ENCODE measurements at regions not wholly inside any gene's neighbourhood (a gene's known extent, or its start where the extent isn't known, plus 50 kb on each side); places are given as distances from the start of the nearest gene placed in this dataset.
"Not testable (repeated sequence)": the region's sequence is repeated elsewhere in the genome, so short reads cannot be mapped to it uniquely, and the experiment has no call there.

DNA sequence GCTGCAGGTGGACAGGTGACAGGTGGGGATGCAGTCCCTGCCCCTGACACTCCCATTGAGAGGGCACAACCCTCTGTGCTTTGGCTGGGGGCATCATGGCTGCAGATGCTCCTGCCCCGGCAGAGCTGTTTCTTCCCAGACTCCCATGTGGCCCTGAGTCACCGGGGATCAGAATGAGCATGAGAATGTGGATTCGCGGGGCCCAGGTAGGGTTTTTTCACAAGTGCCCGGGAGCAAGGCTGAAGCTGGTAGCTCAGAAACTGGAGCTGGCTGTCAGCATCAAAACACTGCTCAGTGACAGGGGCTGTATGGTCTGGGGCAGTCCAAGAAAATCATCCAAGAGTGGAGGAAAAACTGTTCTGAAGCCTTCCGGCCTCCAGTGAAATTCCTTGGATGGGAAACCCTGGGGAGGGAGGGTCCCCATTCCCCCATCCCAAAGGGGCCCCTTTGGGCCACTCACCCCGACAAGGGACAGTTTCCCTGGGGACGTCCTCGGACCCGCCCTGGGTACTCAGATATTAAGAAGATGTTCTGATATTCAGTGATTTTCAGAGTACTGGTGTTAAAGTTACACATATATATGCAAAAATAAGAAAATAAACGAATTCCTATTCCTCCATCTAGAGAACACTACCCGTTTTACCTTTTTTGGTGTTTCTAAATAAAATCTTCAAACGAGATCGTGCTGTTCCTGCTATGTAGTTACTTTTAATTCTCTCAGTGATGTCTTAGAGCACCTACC lies 120.1 kb upstream of the LPCAT1 start:
- Mint-ChIP-seq H3K4me1 (peaks cover 6 to 10% of the 10 kb centered on the region in 2 donors), H3K27me3 (ENCODE audit: low read depth in 3 of 3) (peaks cover 12 to 21% (median 15%) of the 10 kb centered on the region in 3 donors), H3K4me3 (no peak overlapping the region), H3K9me3 (no peaks in the 10 kb centered on the region), H3K27ac (no peak overlapping the region), H3K36me3 (no peaks in the 10 kb centered on the region)
- DNase-seq, result no peak

- Mint-ChIP-seq H3K9me3 (no peaks in the 10 kb centered on the region), H3K36me3 (no peaks in the 10 kb centered on the region), H3K27me3 (ENCODE audit: low read depth in 3 of 3) (peaks cover 12 to 20% (median 17%) of the 10 kb centered on the region in 3 donors), H3K27ac (no peak overlapping the region), H3K4me3 (no peak overlapping the region), H3K4me1 (peaks cover 6 to 10% of the 10 kb centered on the region in 2 donors)
- DNase-seq, result no peak
Observed at GRCh38 chr5:1642621-1643061, 118.9 kb upstream of the LPCAT1 start.

GRCh38 chr5:1642221-1642620 lies 118.5 kb upstream of the LPCAT1 start:
- DNase-seq, result no peak
- Mint-ChIP-seq H3K27ac (no peak overlapping the region), H3K27me3 (ENCODE audit: low read depth in 3 of 3) (peaks cover 12 to 20% (median 17%) of the 10 kb centered on the region in 3 donors), H3K9me3 (no peaks in the 10 kb centered on the region), H3K36me3 (no peaks in the 10 kb centered on the region), H3K4me3 (no peak overlapping the region), H3K4me1 (peaks cover 6 to 10% of the 10 kb centered on the region in 2 donors)

DNA sequence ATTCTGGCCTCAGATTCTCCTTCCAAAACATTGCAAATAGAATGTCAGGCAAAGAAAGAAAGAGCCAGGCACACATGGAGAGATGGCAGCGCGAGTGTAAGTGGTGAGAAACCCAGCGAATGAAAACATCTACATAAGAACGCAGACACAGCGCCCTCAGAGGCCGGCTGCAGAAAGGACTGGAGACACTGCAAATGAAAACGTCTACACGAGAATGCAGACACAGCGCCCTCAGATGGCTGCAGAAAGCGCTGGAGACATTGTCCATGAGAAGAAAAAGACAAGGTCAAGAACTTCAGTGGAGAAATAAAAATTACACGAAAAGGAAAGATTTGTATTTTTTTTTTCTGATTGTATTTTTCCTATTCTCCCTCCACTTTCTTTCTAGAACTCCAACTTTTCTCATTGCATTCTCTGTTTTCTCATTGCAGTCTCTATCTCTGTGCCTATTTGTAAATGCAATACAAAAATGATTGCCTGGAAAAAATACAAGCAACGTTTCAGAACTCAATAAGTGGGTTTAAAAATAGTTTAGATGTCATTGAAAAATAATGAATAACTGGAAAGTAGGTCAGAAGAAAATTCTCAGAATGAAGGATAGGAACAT lies 117.9 kb upstream of the LPCAT1 start:
- Mint-ChIP-seq H3K27me3 (ENCODE audit: low read depth in 3 of 3) (peaks cover 12 to 20% (median 14%) of the 10 kb centered on the region in 3 donors), H3K4me1 (peaks cover 6 to 10% of the 10 kb centered on the region in 2 donors), H3K36me3 (no peaks in the 10 kb centered on the region), H3K27ac (no peak overlapping the region), H3K4me3 (peak overlapping the region in 1 of 5 donors; percentile 50), H3K9me3 (no peaks in the 10 kb centered on the region)
- DNase-seq, result peak; percentile 71 to 81 (median 77)

GRCh38 chr5:1641041-1641440 lies 117.3 kb upstream of the LPCAT1 start:
- DNase-seq, result no peak
- Mint-ChIP-seq H3K9me3 (no peaks in the 10 kb centered on the region), H3K4me1 (peaks cover 6 to 10% of the 10 kb centered on the region in 2 donors), H3K27ac (no peak overlapping the region), H3K27me3 (ENCODE audit: low read depth in 3 of 3) (peaks cover 10 to 18% (median 14%) of the 10 kb centered on the region in 3 donors), H3K36me3 (no peaks in the 10 kb centered on the region), H3K4me3 (peak overlapping the region in 1 of 5 donors; percentile 50)

GRCh38 chr5:1640421-1640881 lies 116.7 kb upstream of the LPCAT1 start:
- H3K36me3 Mint-ChIP-seq, result no peaks in the 10 kb centered on the region
- H3K9me3 Mint-ChIP-seq, result no peaks in the 10 kb centered on the region
- peaks cover 7 to 20% (median 14%) of the 10 kb centered on the region in 3 donors for H3K27me3 Mint-ChIP-seq (ENCODE audit: low read depth in 3 of 3)
- H3K27ac Mint-ChIP-seq, result peak overlapping the region in 1 of 6 donors; percentile 64
- H3K4me1 Mint-ChIP-seq, result peaks cover 7 to 12% of the 10 kb centered on the region in 2 donors
- H3K4me3 Mint-ChIP-seq, result no peak overlapping the region
- DNase-seq, result no peak

GRCh38 chr5:1639757-1640156 lies 116.0 kb upstream of the LPCAT1 start:
- H3K36me3 Mint-ChIP-seq, result no peaks in the 10 kb centered on the region
- DNase-seq, result no peak
- no peak overlapping the region for H3K4me3 Mint-ChIP-seq
- H3K27ac Mint-ChIP-seq, result no peak overlapping the region
- H3K27me3 Mint-ChIP-seq (ENCODE audit: low read depth in 3 of 3), result peaks cover 3 to 16% (median 14%) of the 10 kb centered on the region in 3 donors
- no peaks in the 10 kb centered on the region for H3K9me3 Mint-ChIP-seq
- peaks cover 11 to 17% of the 10 kb centered on the region in 2 donors for H3K4me1 Mint-ChIP-seq

DNA sequence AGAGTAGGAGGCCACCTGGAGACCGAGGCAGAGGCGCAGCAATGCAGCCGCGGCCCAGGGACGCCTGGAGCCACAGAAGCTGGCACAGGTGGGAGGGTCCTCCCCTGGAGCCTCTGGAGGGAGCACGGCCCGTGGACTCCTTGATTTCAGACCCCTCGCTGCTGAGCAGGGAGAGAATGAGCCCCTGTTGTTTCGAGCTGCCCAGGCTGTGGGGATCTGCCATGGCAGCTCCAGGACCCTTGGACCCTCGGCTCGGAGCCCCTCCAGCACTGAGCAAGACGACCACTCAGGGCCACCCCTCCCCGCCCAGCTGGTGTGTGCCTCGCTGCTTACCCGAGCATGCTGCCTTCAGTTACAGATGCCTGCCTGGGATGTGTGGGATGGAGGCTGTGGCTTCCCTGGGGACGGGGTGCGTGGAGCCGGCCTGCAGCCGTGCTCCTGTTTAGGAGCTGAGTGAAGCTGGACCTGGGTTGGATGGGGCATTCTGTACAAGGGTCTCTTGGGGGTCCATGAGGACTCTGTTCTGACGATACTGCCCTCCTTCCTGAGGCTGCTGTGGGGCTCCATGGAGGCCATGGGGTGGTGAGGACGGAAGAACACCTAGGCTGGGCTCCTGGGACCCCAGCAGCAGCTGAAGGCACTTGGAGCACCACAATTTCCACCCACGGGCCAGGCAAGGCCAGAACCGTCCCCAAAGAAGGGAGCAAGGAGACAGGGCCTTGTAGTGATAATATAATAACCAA lies 115.1 kb upstream of the LPCAT1 start:
- H3K4me3 Mint-ChIP-seq, result no peak overlapping the region
- H3K4me1 Mint-ChIP-seq, result peaks cover 14 to 21% of the 10 kb centered on the region in 2 donors
- H3K27me3 Mint-ChIP-seq (ENCODE audit: low read depth in 3 of 3), result peaks cover 10 to 19% (median 17%) of the 10 kb centered on the region in 3 donors
- no peak overlapping the region for H3K27ac Mint-ChIP-seq
- no peaks in the 10 kb centered on the region for H3K36me3 Mint-ChIP-seq
- no peak for DNase-seq
- H3K9me3 Mint-ChIP-seq, result no peaks in the 10 kb centered on the region

GRCh38 chr5:1637639-1638481 lies 114.1 kb upstream of the LPCAT1 start:
- Mint-ChIP-seq H3K4me3 (no peak overlapping the region), H3K27ac (no peak overlapping the region), H3K4me1 (peaks cover 18 to 27% of the 10 kb centered on the region in 2 donors), H3K9me3 (no peaks in the 10 kb centered on the region), H3K27me3 (ENCODE audit: low read depth in 3 of 3) (peaks cover 10 to 18% (median 13%) of the 10 kb centered on the region in 3 donors), H3K36me3 (no peaks in the 10 kb centered on the region)
- DNase-seq, result no peak

GRCh38 chr5:1636981-1637638 lies 113.3 kb upstream of the LPCAT1 start:
- no peak overlapping the region for H3K27ac Mint-ChIP-seq
- peaks cover 24 to 34% of the 10 kb centered on the region in 2 donors for H3K4me1 Mint-ChIP-seq
- no peak for DNase-seq
- no peaks in the 10 kb centered on the region for H3K9me3 Mint-ChIP-seq
- peaks cover 10 to 18% (median 13%) of the 10 kb centered on the region in 3 donors for H3K27me3 Mint-ChIP-seq (ENCODE audit: low read depth in 3 of 3)
- no peaks in the 10 kb centered on the region for H3K36me3 Mint-ChIP-seq
- no peak overlapping the region for H3K4me3 Mint-ChIP-seq

- not testable (repeated sequence) for DNase-seq, H3K27ac Mint-ChIP-seq, H3K4me3 Mint-ChIP-seq, H3K9me3 Mint-ChIP-seq, H3K36me3 Mint-ChIP-seq
- Mint-ChIP-seq H3K4me1 (peaks cover 28 to 34% of the 10 kb centered on the region in 2 donors), H3K27me3 (ENCODE audit: low read depth in 3 of 3) (peaks cover 7 to 13% (median 11%) of the 10 kb centered on the region in 3 donors)
Observed at GRCh38 chr5:1636208-1636770, 112.5 kb upstream of the LPCAT1 start.

DNA sequence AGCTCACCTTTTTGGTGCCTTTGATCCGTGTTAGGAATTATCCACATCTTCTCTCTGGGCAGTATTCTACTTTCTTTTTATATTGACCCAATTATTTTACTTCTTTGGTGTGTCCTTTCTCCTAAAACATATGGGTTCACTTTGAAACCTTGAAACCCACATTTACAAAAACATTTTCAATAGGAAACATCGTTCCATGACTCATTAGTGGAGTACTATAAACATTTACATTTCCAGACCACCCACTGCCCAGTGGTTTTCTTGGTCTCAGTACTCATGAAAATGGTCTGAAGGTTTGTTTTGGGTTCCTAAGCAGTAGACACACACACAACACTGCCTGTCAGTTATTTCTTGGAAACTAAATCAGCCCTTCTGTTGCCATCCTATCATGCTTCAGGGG lies 111.7 kb upstream of the LPCAT1 start:
- peaks cover 7 to 13% (median 11%) of the 10 kb centered on the region in 3 donors for H3K27me3 Mint-ChIP-seq (ENCODE audit: low read depth in 3 of 3)
- peak overlapping the region; percentile 68 to 86 (median 74) for H3K4me3 Mint-ChIP-seq
- H3K27ac Mint-ChIP-seq, result peak overlapping the region; percentile 35 to 90 (median 54)
- peaks cover 29 to 32% of the 10 kb centered on the region in 2 donors for H3K4me1 Mint-ChIP-seq
- not testable (repeated sequence) for H3K9me3 Mint-ChIP-seq, DNase-seq, H3K36me3 Mint-ChIP-seq
